Ishikawa (cell line): ENCODE measurements at regions not wholly inside any gene's neighbourhood (a gene's known extent, or its start where the extent isn't known, plus 50 kb on each side); places are given as distances from the start of the nearest gene placed in this dataset.

ENCODE experiments used
- CEBPB ChIP-seq: IDR thresholded peaks from 2 replicates; pipeline ENCODE4 v1.6.1; 2012
- EGR1 ChIP-seq: IDR thresholded peaks from 2 replicates; pipeline ENCODE4 v1.6.1; 2012
- EP300 ChIP-seq: IDR thresholded peaks from 2 replicates; pipeline ENCODE4 v1.6.1; 2012; ENCODE audit warnings: borderline replicate concordance
- FOXM1 ChIP-seq: IDR thresholded peaks from 2 replicates; pipeline ENCODE4 v1.6.1; 2012; ENCODE audit warnings: low read depth, borderline replicate concordance
- MAX ChIP-seq: IDR thresholded peaks from 2 replicates; pipeline ENCODE4 v1.6.1; 2012
- NFIC ChIP-seq: IDR thresholded peaks from 2 replicates; pipeline ENCODE4 v1.6.1; 2012
- RAD21 ChIP-seq: IDR thresholded peaks from 2 replicates; pipeline ENCODE4 v1.6.1; 2012; ENCODE audit warnings: low read depth
- TAF1 ChIP-seq: IDR thresholded peaks from 2 replicates; pipeline ENCODE4 v1.6.1; 2012; ENCODE audit warnings: low read depth, mild to moderate bottlenecking
- TCF12 ChIP-seq: IDR thresholded peaks from 2 replicates; pipeline ENCODE4 v1.6.1; 2012; ENCODE audit warnings: low read depth
- TEAD4 ChIP-seq: IDR thresholded peaks from 2 replicates; pipeline ENCODE4 v1.6.1; 2012
- USF1 ChIP-seq: IDR thresholded peaks from 2 replicates; pipeline ENCODE4 v1.6.1; 2012
- YY1 ChIP-seq: IDR thresholded peaks from 2 replicates; pipeline ENCODE4 v1.6.1; 2012; ENCODE audit warnings: low read depth
- ZBTB7A ChIP-seq: IDR thresholded peaks from 2 replicates; pipeline ENCODE4 v1.6.1; 2012; ENCODE audit warnings: low read depth

- peak; percentile 72 for TF ChIP-seq USF1
- 0 out of 2 replicates have a peak, but pooled peaks have one; percentile 7 for TF ChIP-seq TEAD4
- TF ChIP-seq EP300 = peak; percentile 57
- peak; percentile 81 for TF ChIP-seq ZBTB7A
Observed at GRCh38 chr16:21512280-21513192, 86.8 kb upstream of the METTL9 start.

DNA sequence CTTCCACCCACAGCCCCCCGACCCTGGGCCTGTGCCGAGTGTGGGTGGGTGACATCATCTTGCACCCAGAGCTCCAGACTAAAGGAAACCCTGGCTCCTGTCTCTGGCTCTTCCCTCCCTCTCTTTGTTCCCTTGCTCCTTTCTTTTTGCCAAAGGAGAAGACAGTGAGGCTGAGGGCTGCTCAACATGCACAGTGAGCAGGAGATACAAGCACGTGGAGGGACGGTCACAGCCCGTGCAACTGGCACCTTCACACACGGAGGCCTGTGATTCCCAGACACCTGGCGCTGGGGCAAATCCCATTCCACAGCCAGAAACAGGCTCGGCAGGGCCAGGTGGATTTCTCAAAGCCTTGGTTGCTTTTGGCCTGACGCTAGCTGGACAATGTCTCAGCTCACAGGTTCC, 86.0 kb upstream of the METTL9 start:
- TF ChIP-seq MAX (peak; percentile 89), EGR1 (0 out of 2 replicates have a peak, but pooled peaks have one; percentile 7), USF1 (peak; percentile 28; the same call in 1 of the 2 replicates), TCF12 (peak; percentile 58; the same call in 1 of the 2 replicates)

DNA sequence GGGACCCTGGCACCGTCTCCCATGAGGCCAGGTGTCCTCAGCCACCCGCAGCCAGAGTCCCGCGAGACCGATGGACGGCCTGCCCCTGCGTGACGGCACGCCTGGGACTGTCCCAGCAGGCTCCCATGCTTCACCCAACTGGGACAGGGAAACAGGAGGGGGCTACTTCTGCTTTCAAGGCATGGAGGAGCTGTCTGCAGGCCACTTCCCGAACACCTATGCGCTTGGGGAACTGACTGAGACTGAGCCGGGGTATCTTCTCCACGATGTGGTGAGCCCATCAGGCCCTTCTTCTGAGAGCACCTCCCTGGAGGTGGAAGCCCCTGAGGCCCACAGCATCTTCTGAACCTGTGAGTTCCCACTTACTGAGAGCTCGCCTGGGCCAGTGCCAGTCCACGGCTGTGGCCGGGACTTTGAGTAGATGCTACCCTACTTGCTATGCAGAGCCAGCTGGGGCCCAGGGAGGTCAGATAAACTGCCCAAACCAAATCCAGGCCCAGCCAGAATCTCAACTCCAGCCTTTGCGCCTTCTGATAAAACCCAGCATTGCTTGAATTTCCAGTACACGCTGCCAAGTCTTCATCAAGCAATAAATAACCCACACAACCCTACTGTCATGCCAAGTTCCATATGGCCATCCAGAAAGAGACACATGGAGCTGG, 85.4 kb upstream of the METTL9 start:
- peak; percentile 65 for TF ChIP-seq TEAD4
- TF ChIP-seq MAX = peak; percentile 82
- TF ChIP-seq TCF12 = peak; percentile 48
- TF ChIP-seq NFIC = peak; percentile 87
- 0 out of 2 replicates have a peak, but pooled peaks have one; percentile 18 for TF ChIP-seq YY1
- peak; percentile 66; the same call in 1 of the 2 replicates for TF ChIP-seq EP300

- peak; percentile 29; the same call in 1 of the 2 replicates for TF ChIP-seq YY1
- TF ChIP-seq TCF12 = peak; percentile 55; the same call in 1 of the 2 replicates
- 0 out of 2 replicates have a peak, but pooled peaks have one; percentile 25 for TF ChIP-seq MAX
Observed at GRCh38 chr16:21517263-21517662, 82.1 kb upstream of the METTL9 start.

GRCh38 chr16:21519361-21520133, 79.8 kb upstream of the METTL9 start:
- peak; percentile 35; the same call in 1 of the 2 replicates for TF ChIP-seq MAX

GRCh38 chr16:21520134-21521047, 79.0 kb upstream of the METTL9 start:
- TF ChIP-seq EP300 (0 out of 2 replicates have a peak, but pooled peaks have one; percentile 15), USF1 (peak; percentile 77), TAF1 (peak; percentile 60; the same call in 1 of the 2 replicates), MAX (peak; percentile 98), YY1 (peak; percentile 77), NFIC (peak; percentile 28; the same call in 1 of the 2 replicates)

GRCh38 chr16:21521048-21521389, 78.4 kb upstream of the METTL9 start:
- 0 out of 2 replicates have a peak, but pooled peaks have one; percentile 9 for TF ChIP-seq ZBTB7A

- TF ChIP-seq RAD21 (peak; percentile 14; the same call in 1 of the 2 replicates), FOXM1 (peak; percentile 89), TCF12 (peak; percentile 97), ZBTB7A (peak; percentile 68; the same call in 1 of the 2 replicates), TEAD4 (peak; percentile 97), MAX (peak; percentile 55), EP300 (peak; percentile 97), TAF1 (peak; percentile 27; the same call in 1 of the 2 replicates), NFIC (peak; percentile 93), YY1 (peak; percentile 63), CEBPB (peak; percentile 64)
Observed at GRCh38 chr16:21521390-21522143, 77.8 kb upstream of the METTL9 start.
